Caco-2 (cell line): ENCODE measurements at regions not wholly inside any gene's neighbourhood (a gene's known extent, or its start where the extent isn't known, plus 50 kb on each side); places are given as distances from the start of the nearest gene placed in this dataset.

Experiments used
- BruUV-seq: library from RNA; stranded (reverse); fragments of 400-500 nt; replicated peaks from 2 replicates; lab custom pipeline; 2021; lab: Mats Ljungman, UMichigan
- CTCF ChIA-PET: fragments of 300-600 bp; sonication (Branson Sonifier 250); formaldehyde crosslinking; loops from one replicate; lab custom pipeline; 2022; ENCODE audit warnings: antibody characterized with exemption; lab: Charles Lee
- POLR2A ChIA-PET: fragments of 300-600 bp; sonication (Branson Sonifier 250); formaldehyde crosslinking; loops from one replicate; lab custom pipeline; 2022; ENCODE audit warnings: antibody characterized with exemption; lab: Charles Lee
- DNase-seq, 2 experiments: peaks; one replicate each; pipeline versions ENCODE4 v3.0.0 to v3.0.0-alpha.2; 2020 to 2022
- H3K27me3 ChIP-seq: replicated peaks from 2 replicates; pipeline ENCODE4 v1.6.0; 2011; ENCODE audit warnings: low read length; ENCODE audit not compliant: control insufficient read depth, insufficient read depth
- H3K36me3 ChIP-seq: 2 replicates; pipeline ENCODE4 v1.5.1; 2011; ENCODE audit warnings: low read length; ENCODE audit not compliant: control insufficient read depth, insufficient read depth
- H3K4me1 ChIP-seq: fragments of 250-450 bp; sonication (Bioruptor Pico); 2 replicates; pipeline ENCODE4 v1.5.1; 2020; ENCODE audit warnings: mild to moderate bottlenecking
- H3K4me3 ChIP-seq: 2 replicates; pipeline ENCODE4 v1.5.1; 2011; ENCODE audit warnings: low read depth, mild to moderate bottlenecking, control low read depth, low read length
- H3K9me3 ChIP-seq: fragments of 250-450 bp; sonication (Bioruptor Pico); 2 replicates; pipeline ENCODE4 v1.5.1; 2020; ENCODE audit warnings: mild to moderate bottlenecking, moderate library complexity
- H3K27ac Mint-ChIP-seq: one replicate; pipeline ENCODE4 v1.8.0; 2022; ENCODE audit warnings: mixed read lengths; ENCODE audit not compliant: unreplicated experiment
- H3K27me3 Mint-ChIP-seq: one replicate; pipeline ENCODE4 v1.8.0; 2022; ENCODE audit warnings: mixed read lengths; ENCODE audit not compliant: insufficient read depth, unreplicated experiment
- H3K36me3 Mint-ChIP-seq: one replicate; pipeline ENCODE4 v1.8.0; 2022; ENCODE audit warnings: mild to moderate bottlenecking, mixed read lengths; ENCODE audit not compliant: insufficient read depth, unreplicated experiment
- H3K4me1 Mint-ChIP-seq: one replicate; pipeline ENCODE4 v1.8.0; 2022; ENCODE audit warnings: low read depth, mixed read lengths; ENCODE audit not compliant: unreplicated experiment
- H3K4me3 Mint-ChIP-seq: one replicate; pipeline ENCODE4 v1.8.0; 2022; ENCODE audit warnings: mild to moderate bottlenecking, moderate library complexity, mixed read lengths; ENCODE audit not compliant: unreplicated experiment
- H3K9me3 Mint-ChIP-seq: one replicate; pipeline ENCODE4 v1.8.0; 2022; ENCODE audit warnings: mixed read lengths; ENCODE audit not compliant: unreplicated experiment
- intact Hi-C: fragments of 100-400 bp; cut with micrococcal nuclease; formaldehyde crosslinking; loops from one replicate; pipeline ENCODE4 v1.10.0; 2022; ENCODE audit not compliant: unreplicated experiment
- TF ChIP-seq, protein P1 (sequence below), 2 experiments: fragments of 200-600 bp in 1 of 2; IDR thresholded peaks; 1 replicate in 1 of 2; 2 replicates in 1 of 2; pipeline versions ENCODE4 v1.5.1 to v1.8.0; 2011 to 2022; ENCODE audit warnings: antibody characterized with exemption in 1 of 2, control low read depth in 1 of 2, inconsistent platforms in 1 of 2, low read depth in 1 of 2, low read length in 1 of 2, mild to moderate bottlenecking in 1 of 2, moderate library complexity in 1 of 2; ENCODE audit not compliant: insufficient read depth in 1 of 2, severe bottlenecking in 1 of 2, unreplicated experiment in 1 of 2

GRCh38 chr9:86636038-86636437 is 281.8 kb upstream of the TUT7 start:
- peaks cover 8% of the 10 kb centered on the region for H3K27me3 Mint-ChIP-seq
- H3K4me3 Mint-ChIP-seq, result no peak overlapping the region
- H3K9me3 Mint-ChIP-seq, result no peaks in the 10 kb centered on the region
- intact Hi-C loops, result no loop called here
- no peaks in the 10 kb centered on the region for H3K36me3 Mint-ChIP-seq
- no peaks in the 10 kb centered on the region for H3K27me3 ChIP-seq
- no peak for DNase-seq
- no peaks in the 10 kb centered on the region for H3K36me3 ChIP-seq
- no peak overlapping the region for H3K4me3 ChIP-seq
- H3K27ac Mint-ChIP-seq, result no peak overlapping the region
- no peaks in the 10 kb centered on the region for H3K4me1 Mint-ChIP-seq
- CTCF ChIA-PET, result no interaction called here
- POLR2A ChIA-PET, result no interaction called here
- 0 out of 2 replicates have a peak, but pooled peaks cover 3% of the 10 kb centered on the region for H3K4me1 ChIP-seq
- no TSS peak for BruUV-seq
- TF ChIP-seq, protein P1, sequence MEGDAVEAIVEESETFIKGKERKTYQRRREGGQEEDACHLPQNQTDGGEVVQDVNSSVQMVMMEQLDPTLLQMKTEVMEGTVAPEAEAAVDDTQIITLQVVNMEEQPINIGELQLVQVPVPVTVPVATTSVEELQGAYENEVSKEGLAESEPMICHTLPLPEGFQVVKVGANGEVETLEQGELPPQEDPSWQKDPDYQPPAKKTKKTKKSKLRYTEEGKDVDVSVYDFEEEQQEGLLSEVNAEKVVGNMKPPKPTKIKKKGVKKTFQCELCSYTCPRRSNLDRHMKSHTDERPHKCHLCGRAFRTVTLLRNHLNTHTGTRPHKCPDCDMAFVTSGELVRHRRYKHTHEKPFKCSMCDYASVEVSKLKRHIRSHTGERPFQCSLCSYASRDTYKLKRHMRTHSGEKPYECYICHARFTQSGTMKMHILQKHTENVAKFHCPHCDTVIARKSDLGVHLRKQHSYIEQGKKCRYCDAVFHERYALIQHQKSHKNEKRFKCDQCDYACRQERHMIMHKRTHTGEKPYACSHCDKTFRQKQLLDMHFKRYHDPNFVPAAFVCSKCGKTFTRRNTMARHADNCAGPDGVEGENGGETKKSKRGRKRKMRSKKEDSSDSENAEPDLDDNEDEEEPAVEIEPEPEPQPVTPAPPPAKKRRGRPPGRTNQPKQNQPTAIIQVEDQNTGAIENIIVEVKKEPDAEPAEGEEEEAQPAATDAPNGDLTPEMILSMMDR (IDR thresholded peaks at IDR 0.05; ENCODE audit: insufficient read depth in 1 of 2, low read depth in 1 of 2, low read length in 1 of 2, severe bottlenecking in 1 of 2, unreplicated experiment in 1 of 2), result no peak
- no peaks in the 10 kb centered on the region for H3K9me3 ChIP-seq

DNA sequence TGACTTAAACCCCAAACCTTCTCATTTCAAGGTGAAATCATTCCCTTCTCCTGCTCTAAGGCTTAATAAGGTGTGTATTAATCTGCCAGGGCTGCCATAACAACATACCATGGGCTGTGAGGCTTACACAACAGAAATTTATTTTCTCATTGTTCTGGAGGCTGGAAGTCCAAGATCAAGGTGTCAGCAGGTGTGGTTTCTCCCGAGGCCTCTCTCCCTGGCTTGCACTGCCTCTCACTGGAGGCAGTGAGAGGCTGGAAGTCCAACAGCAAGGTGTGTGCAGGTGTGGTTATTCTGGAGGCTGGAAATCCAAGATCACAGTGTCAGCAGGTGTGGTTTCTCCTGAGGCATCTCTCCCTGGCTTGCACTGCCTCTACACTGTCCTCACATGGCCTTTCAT is 280.3 kb upstream of the TUT7 start:
- H3K4me3 Mint-ChIP-seq, result no peak overlapping the region
- Histone ChIP-seq H3K36me3 (no peaks in the 10 kb centered on the region), H3K27me3 (no peaks in the 10 kb centered on the region), H3K4me3 (no peak overlapping the region), H3K9me3 (no peaks in the 10 kb centered on the region), H3K4me1 (no peaks in the 10 kb centered on the region)
- DNase-seq, result no peak
- intact Hi-C loops, result no loop called here
- H3K27ac Mint-ChIP-seq, result no peak overlapping the region
- ChIA-PET CTCF (no interaction called here), POLR2A (no interaction called here)
- BruUV-seq, result no TSS peak
- no peaks in the 10 kb centered on the region for H3K36me3 Mint-ChIP-seq
- H3K4me1 Mint-ChIP-seq, result no peaks in the 10 kb centered on the region
- peaks cover 4% of the 10 kb centered on the region for H3K27me3 Mint-ChIP-seq
- H3K9me3 Mint-ChIP-seq, result no peaks in the 10 kb centered on the region
- TF ChIP-seq, protein P1 (IDR thresholded peaks at IDR 0.05; ENCODE audit: insufficient read depth in 1 of 2, low read depth in 1 of 2, low read length in 1 of 2, severe bottlenecking in 1 of 2, unreplicated experiment in 1 of 2), result no peak

GRCh38 chr9:86633945-86634344 is 279.7 kb upstream of the TUT7 start:
- Histone ChIP-seq H3K4me1 (no peaks in the 10 kb centered on the region), H3K4me3 (no peak overlapping the region), H3K36me3 (no peaks in the 10 kb centered on the region), H3K27me3 (no peaks in the 10 kb centered on the region), H3K9me3 (no peaks in the 10 kb centered on the region)
- H3K4me1 Mint-ChIP-seq, result no peaks in the 10 kb centered on the region
- no TSS peak for BruUV-seq
- H3K27me3 Mint-ChIP-seq, result peaks cover 4% of the 10 kb centered on the region
- TF ChIP-seq, protein P1 (IDR thresholded peaks at IDR 0.05; ENCODE audit: insufficient read depth in 1 of 2, low read depth in 1 of 2, low read length in 1 of 2, severe bottlenecking in 1 of 2, unreplicated experiment in 1 of 2), result no peak
- intact Hi-C loops, result no loop called here
- CTCF ChIA-PET, result no interaction called here
- no peaks in the 10 kb centered on the region for H3K36me3 Mint-ChIP-seq
- POLR2A ChIA-PET, result no interaction called here
- no peaks in the 10 kb centered on the region for H3K9me3 Mint-ChIP-seq
- DNase-seq, result no peak
- H3K27ac Mint-ChIP-seq, result no peak overlapping the region
- no peak overlapping the region for H3K4me3 Mint-ChIP-seq
